ENCODE measurements at regions not wholly inside any gene's neighbourhood (a gene's known extent, or its start where the extent isn't known, plus 50 kb on each side); places are given as distances from the start of the nearest gene placed in this dataset.
"Not testable (repeated sequence)": the region's sequence is repeated elsewhere in the genome, so short reads cannot be mapped to it uniquely, and the experiment has no call there.

DNA sequence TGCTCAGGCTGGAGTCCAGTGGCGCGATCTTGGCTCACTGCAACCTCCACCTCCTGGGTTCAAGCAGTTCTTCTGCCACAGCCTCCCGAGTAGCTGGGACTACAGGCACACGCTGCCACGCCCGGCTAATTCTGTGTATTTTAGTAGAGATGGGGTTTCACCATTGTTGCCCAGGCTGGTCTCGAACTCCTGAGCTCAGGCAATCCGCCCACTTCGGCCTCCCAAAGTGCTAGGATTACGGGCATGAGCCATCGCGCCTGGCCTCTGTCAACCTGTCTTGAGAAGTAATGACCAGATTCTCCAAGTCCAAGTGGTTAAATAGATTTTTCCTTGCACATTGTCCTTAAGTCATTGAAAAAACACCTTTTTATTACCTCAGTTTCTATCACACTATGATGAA is 283.7 kb downstream of the KCNJ2 start:
- not testable (repeated sequence) for FAIRE-seq

- no peak for FAIRE-seq
Measured at GRCh38 chr17:70454377-70454776, 285.0 kb downstream of the KCNJ2 start.

- no peak for FAIRE-seq
Measured at GRCh38 chr17:70454908-70455307, 285.6 kb downstream of the KCNJ2 start.

GRCh38 chr17:70464995-70465394 is 295.7 kb downstream of the KCNJ2 start:
- no peak for FAIRE-seq

GRCh38 chr17:70468661-70469060 is 299.3 kb downstream of the KCNJ2 start:
- FAIRE-seq: no peak

DNA sequence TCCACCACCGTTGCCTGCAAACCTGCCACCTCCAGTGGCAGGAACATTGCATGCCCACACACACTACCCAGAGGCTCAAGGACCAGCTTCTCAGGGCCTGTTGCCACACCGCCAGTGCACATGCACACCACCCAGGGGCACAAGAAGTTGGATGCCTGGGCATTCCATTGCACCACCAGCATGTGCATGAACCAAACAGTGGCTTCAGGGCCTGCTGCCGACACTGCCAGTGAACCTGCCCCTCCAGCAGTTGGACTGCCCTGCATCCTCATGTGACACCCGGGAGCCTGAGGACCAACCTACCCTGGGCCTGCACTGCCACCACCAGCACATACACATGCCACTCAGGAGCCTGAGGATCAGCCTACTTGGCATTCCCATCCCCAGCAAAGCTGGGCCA is 303.7 kb downstream of the KCNJ2 start:
- no peak for FAIRE-seq

GRCh38 chr17:70476368-70476767 is 307.0 kb downstream of the KCNJ2 start:
- no peak for FAIRE-seq

DNA sequence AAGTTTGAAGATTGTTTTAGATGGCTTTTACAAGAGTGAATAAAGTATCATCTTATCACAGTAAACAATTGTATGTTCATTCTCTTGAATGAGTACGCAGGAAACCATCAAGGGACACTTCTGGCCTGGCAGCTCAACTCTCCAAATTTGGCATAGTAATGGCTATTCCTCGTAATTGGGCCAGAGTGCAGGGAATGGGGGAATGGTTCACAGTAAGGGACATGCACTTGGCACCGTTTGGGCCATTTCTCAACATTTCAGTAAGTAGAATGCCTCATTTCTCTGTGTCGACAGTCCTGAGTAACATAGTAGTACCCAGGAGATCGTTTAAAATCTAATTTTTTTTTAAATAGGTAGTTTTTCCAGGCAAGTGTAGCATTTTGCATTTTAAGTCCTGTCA is 309.6 kb downstream of the KCNJ2 start:
- FAIRE-seq: no peak

- no peak for FAIRE-seq
Measured at GRCh38 chr17:70479779-70480178, 310.4 kb downstream of the KCNJ2 start.

DNA sequence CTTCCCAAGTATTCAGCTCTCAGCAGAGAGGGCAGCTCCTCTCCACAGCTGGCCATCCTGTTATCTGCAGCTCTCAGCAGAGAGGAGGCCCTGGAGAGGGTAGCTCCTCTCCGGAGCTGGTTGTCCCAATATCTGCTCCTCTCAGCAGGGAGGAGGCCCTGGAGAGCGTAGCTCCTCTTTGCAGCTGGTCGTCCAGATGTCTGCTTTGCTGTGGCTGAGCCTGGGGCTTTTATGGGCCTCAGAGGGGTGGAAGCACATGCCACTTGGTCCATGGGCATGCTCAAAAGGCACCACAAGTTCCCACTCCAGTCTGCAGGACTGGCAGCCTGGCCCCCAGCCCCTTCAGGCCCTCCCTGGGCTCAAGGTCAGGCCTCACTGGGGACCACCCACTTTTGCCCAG is 314.3 kb downstream of the KCNJ2 start:
- FAIRE-seq: no peak

- FAIRE-seq: no peak
Measured at GRCh38 chr17:70484050-70484449, 314.7 kb downstream of the KCNJ2 start.

DNA sequence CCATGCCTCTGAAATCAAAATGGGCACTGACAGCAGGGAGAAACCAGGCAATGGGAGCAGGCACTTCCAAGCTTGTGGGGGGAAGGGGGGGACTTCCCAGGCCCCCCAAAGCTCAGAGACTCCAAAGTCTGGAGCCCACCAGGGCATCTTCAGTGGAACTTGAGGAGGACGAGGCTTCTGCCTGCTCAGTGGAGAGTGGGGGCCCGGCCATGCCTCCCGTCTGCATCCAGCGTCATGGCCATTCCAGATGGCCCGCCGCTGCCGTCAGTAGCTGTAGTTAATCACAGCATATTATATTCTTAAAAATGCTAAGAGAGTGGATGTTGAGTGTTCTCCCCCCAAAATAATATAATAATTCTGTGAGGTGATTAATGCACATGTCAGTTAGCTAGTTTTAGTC is 315.2 kb downstream of the KCNJ2 start:
- FAIRE-seq: no peak

DNA sequence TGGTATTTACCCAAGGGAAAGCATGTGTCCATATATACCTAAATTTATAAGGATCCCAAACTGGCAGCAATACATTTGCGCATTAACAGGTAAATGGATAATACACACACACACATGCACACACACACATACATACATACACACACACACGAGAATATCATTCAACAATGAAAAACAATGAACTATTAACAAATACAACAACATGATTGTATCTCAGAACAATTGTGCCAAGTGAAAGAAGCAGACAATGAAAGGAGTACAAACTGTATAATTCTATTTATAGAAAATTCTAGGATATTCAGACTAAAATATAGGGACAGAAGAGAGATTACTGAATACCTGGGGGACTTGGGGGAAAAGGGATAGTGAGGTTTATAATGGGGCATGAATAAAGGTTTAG is 323.0 kb downstream of the KCNJ2 start:
- FAIRE-seq: no peak

DNA sequence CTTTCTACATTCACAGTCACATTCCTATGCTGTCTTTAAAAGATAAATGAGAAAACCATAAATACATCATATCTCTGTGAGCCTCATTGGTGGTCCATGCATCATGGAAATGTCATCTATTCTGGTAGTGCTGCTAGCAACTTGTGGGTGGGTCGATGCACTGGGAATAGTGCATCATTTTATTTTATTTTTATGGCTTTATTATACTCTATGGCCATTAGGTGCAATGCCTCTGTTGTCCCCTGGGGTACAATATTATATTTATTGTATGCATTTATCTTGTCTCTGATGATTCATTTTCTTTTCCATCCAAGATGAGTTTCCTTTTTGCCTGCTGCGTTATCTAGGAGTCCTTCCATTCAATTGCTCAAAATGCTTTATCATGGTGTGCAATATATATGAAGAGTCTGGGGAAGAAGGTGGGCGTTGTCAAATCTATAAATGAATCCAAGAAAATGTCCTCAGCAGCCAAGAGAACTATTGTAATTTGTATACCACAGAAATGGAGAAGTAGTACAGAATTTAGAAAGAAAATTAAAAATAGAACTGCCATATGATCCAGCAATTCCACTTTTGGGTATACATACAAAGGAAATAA is 324.0 kb downstream of the KCNJ2 start:
- no peak for FAIRE-seq

- no peak for FAIRE-seq
Measured at GRCh38 chr17:70498631-70499030, 329.3 kb downstream of the KCNJ2 start.

GRCh38 chr17:70499067-70499786 is 329.9 kb downstream of the KCNJ2 start:
- FAIRE-seq: no peak

DNA sequence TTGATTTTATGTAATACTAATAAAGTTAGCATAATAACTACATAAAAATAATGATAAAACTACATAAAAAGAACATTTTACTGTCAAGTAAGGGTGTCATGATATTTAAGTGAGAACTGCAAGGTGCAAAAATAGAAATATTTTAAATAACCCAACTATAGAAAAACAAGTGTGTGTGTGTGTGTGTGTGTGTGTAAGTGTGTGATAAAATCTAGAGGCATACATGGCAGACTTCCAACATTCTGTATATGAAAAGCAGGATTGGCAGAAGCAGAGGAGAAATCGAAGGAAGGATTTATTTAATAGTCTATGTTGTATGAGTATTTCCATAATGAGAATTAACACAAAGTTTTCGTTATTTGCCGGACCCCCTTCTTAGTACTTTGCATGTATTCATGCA is 334.1 kb downstream of the KCNJ2 start:
- FAIRE-seq: no peak

- FAIRE-seq: no peak
Measured at GRCh38 chr17:70510288-70510687, 341.0 kb downstream of the KCNJ2 start.

DNA sequence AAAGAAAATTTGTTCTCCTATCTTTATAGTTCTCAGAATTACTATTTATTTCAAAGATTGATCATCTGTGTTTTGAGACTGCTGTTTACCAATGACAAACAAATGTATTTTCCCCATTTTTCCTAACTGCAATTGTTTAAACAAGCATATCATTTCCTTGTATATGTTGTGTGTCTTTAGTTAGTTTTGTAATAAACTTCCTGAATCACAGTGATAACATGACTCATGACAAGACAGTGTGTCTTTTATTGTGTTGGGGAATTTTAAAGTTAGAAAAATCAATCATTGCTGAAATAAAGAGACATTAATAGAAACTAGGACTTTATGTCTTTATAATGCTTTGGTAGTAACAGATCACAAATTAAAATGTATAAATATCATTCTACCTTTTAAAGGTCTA is 348.5 kb downstream of the KCNJ2 start:
- FAIRE-seq: no peak

DNA sequence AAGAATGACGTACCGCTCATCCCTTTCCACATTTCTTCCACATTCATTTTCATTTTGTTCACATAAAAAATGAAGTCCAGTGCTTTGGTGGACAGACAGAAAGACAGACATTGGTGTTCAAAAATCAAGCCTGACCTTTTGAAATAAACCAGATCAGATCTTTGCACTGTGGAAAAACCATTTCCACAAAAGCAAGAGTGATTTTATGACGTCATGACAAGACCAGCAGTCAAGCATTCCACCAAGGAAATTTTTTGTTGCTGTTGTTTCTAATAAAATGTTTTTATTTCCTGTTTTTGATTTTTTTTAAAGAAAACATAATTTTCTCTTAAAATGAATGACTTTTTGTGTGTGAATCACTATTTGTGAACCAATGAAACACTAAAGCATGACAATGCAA is 350.0 kb downstream of the KCNJ2 start:
- FAIRE-seq: no peak

DNA sequence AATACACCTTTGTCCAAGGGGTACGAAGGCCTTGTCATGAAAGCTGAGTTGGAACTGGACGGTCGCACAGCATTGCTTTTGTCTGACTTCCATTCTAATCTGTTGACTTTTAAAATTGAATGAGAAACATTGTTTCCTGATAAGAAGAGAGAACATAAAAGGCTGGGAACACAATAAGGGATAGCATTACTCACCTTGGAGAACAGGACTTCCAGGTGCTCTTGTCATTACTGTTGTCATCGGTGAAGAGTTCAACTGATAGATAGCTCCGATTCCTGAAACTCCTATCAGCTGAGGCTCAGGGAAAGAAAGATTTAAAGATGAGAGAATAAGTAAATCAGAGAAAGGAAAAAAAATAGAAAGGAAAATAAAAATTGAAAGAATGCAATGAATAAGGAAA is 351.1 kb downstream of the KCNJ2 start:
- FAIRE-seq: no peak

- FAIRE-seq: no peak
Measured at GRCh38 chr17:70520956-70521355, 351.6 kb downstream of the KCNJ2 start.

DNA sequence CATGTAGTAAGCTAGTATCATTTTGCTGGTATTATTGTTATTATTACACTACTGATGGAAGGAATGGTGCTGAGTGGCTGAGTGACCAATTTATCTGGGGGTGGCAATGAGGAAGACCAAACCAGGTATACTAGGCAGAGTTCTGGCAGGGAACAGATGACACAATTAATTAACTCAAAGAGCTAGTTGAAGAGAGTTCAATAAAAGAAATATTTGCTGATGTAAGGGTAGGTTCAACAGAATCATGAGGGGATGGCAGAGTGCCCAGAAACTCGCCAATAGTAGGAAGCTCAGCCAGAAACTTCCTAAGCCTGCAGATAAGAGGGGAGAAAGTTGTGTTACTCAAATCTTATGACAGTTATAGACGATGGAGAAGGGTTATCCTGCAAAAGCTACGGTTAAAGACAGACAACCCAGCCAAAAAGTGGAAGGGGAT is 352.5 kb downstream of the KCNJ2 start:
- FAIRE-seq: no peak

DNA sequence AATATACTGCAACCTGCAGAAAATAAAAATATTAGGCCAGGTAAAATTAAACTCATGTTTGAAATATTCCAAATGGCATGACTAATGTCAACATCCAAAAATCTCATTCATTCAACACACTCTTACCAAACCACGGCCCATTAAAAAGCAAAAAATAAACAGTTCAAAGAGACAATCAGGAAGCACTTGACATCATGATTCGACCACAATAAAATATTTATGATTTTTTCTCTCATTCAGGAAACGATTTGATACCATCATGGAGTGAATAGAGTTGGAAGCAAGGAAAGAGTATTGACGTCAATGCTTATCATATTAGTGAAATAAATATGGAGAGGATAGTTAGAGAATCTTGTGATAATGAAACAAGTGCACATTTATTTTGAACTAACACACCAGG is 354.1 kb downstream of the KCNJ2 start:
- no peak for FAIRE-seq

DNA sequence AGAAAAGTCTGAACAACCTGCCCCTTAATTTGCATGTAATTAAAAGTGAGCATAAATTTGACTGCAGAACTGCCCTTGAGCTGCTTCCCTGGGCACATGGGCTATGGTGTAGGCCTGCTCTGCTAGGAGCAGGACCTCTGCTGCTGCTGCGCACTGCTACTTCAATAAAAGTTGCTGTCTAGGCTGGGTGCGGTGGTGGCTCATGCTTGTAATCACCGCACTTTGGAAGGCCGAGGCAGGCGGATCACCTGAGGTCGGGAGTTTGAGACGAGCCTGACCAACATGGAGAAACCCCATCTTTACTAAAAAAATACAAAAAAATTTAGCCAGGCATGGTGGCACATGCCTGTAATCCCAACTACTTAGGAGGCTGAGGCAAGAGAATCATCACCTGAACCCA is 355.7 kb downstream of the KCNJ2 start:
- FAIRE-seq: not testable (repeated sequence)
